GM23338 (cell line): ENCODE measurements at regions not wholly inside any gene's neighbourhood (a gene's known extent, or its start where the extent isn't known, plus 50 kb on each side); places are given as distances from the start of the nearest gene placed in this dataset.

ENCODE experiments used
- ATAC-seq: fragments of 200-7000 bp; cut with Tn5 transposase; 3 replicates; pipeline ENCODE4 v1.9.1; 2020
- DNase-seq: peaks from one replicate; pipeline ENCODE4 v3.0.0-alpha.2; 2015; ENCODE audit warnings: low spot score
- H2AFZ ChIP-seq: fragments of 200-600 bp; sonication (generic); 2 replicates; pipeline ENCODE4 v1.8.0; 2016; ENCODE audit warnings: antibody characterized with exemption, mild to moderate bottlenecking, moderate library complexity
- H3F3A ChIP-seq: fragments of 200-600 bp; sonication (generic); replicated peaks from 2 replicates; pipeline ENCODE4 v1.8.0; 2017; ENCODE audit warnings: antibody characterized with exemption, mixed run types, low read depth
- H3K27ac ChIP-seq: fragments of 200-600 bp; sonication (generic); 2 replicates; pipeline ENCODE4 v1.6.1; 2016; ENCODE audit warnings: low read depth
- H3K27me3 ChIP-seq: fragments of 200-600 bp; sonication (generic); 2 replicates; pipeline ENCODE4 v1.8.0; 2016; ENCODE audit warnings: mild to moderate bottlenecking, mixed run types, moderate library complexity; ENCODE audit not compliant: insufficient read depth
- H3K36me3 ChIP-seq: fragments of 200-600 bp; sonication (generic); 2 replicates; pipeline ENCODE4 v1.8.0; 2016; ENCODE audit warnings: mild to moderate bottlenecking; ENCODE audit not compliant: insufficient read depth
- H3K4me1 ChIP-seq: fragments of 200-600 bp; sonication (generic); 2 replicates; pipeline ENCODE4 v1.8.0; 2016; ENCODE audit warnings: mild to moderate bottlenecking, moderate library complexity; ENCODE audit not compliant: insufficient read depth
- H3K4me2 ChIP-seq: fragments of 200-600 bp; sonication (generic); 2 replicates; pipeline ENCODE4 v1.7.1; 2017; ENCODE audit warnings: mixed run types
- H3K4me3 ChIP-seq: fragments of 200-600 bp; sonication (generic); 2 replicates; pipeline ENCODE4 v1.6.1; 2016; ENCODE audit warnings: mixed run types
- H3K79me2 ChIP-seq: fragments of 200-600 bp; sonication (generic); replicated peaks from 2 replicates; pipeline ENCODE4 v1.8.0; 2017; ENCODE audit warnings: mild to moderate bottlenecking; ENCODE audit not compliant: insufficient read depth
- H3K9me2 ChIP-seq: fragments of 200-600 bp; sonication (generic); 2 replicates; pipeline ENCODE4 v1.8.0; 2017; ENCODE audit not compliant: insufficient read depth
- H4K20me1 ChIP-seq: fragments of 200-600 bp; sonication (generic); replicated peaks from 2 replicates; pipeline ENCODE4 v1.8.0; 2017; ENCODE audit warnings: mild to moderate bottlenecking; ENCODE audit not compliant: insufficient read depth
- H3K27ac Mint-ChIP-seq: 2 replicates; pipeline ENCODE4 v1.8.0; 2020; ENCODE audit warnings: inconsistent platforms, mild to moderate bottlenecking, moderate library complexity, mixed read lengths
- H3K27me3 Mint-ChIP-seq: 3 replicates; pipeline ENCODE4 v1.8.0; 2022; ENCODE audit warnings: low read depth, mild to moderate bottlenecking, moderate library complexity, mixed read lengths, inconsistent platforms; ENCODE audit not compliant: insufficient read depth, poor library complexity
- H3K36me3 Mint-ChIP-seq: 3 replicates; pipeline ENCODE4 v1.8.0; 2021; ENCODE audit warnings: low read depth, mild to moderate bottlenecking, inconsistent platforms, moderate library complexity, mixed read lengths
- H3K4me1 Mint-ChIP-seq: 3 replicates; pipeline ENCODE4 v1.8.0; 2020; ENCODE audit warnings: mild to moderate bottlenecking, inconsistent platforms, mixed read lengths
- H3K4me3 Mint-ChIP-seq: 3 replicates; pipeline ENCODE4 v1.8.0; 2021; ENCODE audit warnings: moderate library complexity, mild to moderate bottlenecking, inconsistent platforms, mixed read lengths
- H3K9me3 Mint-ChIP-seq: 3 replicates; pipeline ENCODE4 v1.8.0; 2020; ENCODE audit warnings: moderate library complexity, mild to moderate bottlenecking, inconsistent platforms, mixed read lengths
- CREB1 ChIP-seq: fragments of 250-450 bp; sonication (Bioruptor Pico); IDR thresholded peaks from 2 replicates; pipeline ENCODE4 v1.5.0; 2020; ENCODE audit warnings: low read depth, mild to moderate bottlenecking, moderate library complexity
- CTCF ChIP-seq, 2 experiments: fragments of 200-600 bp in 1 of 2; sonication (generic) in 1 of 2; conservative IDR thresholded peaks; 2 replicates each; pipeline versions ENCODE4 v1.5.1 to v1.6.1; 2016 to 2017; ENCODE audit warnings: antibody characterized with exemption in 2 of 2, low read depth in 2 of 2, mild to moderate bottlenecking in 2 of 2, moderate library complexity in 1 of 2
- EZH2 ChIP-seq: fragments of 200-600 bp; sonication (generic); IDR thresholded peaks from one replicate; pipeline ENCODE4 v1.8.0; 2017; ENCODE audit warnings: antibody characterized with exemption, mild to moderate bottlenecking, low read depth; ENCODE audit not compliant: unreplicated experiment
- JUNB ChIP-seq: IDR thresholded peaks from one replicate; pipeline ENCODE4 v1.6.1; 2016; ENCODE audit warnings: antibody characterized with exemption; ENCODE audit not compliant: unreplicated experiment
- ZNF114 ChIP-seq: fragments of 250-450 bp; sonication (Bioruptor Pico); IDR thresholded peaks from 2 replicates; pipeline ENCODE4 v1.5.0; 2020; ENCODE audit warnings: mild to moderate bottlenecking, moderate library complexity
- ZNF331 ChIP-seq: fragments of 250-450 bp; sonication (Bioruptor Pico); IDR thresholded peaks from 2 replicates; pipeline ENCODE4 v1.5.0; 2020; ENCODE audit warnings: low read depth, mild to moderate bottlenecking, moderate library complexity
- TF ChIP-seq, protein P1 (sequence below): fragments of 250-450 bp; sonication (Bioruptor Pico); IDR thresholded peaks from 2 replicates; pipeline ENCODE4 v1.5.0; 2020; ENCODE audit warnings: mild to moderate bottlenecking, moderate library complexity

- no peak for DNase-seq
- no peak for TF ChIP-seq CREB1
- H4K20me1 ChIP-seq, result no peaks in the 10 kb centered on the region
- H3K4me3 Mint-ChIP-seq, result no peak overlapping the region
- H3K27me3 ChIP-seq, result no peaks in the 10 kb centered on the region
- H3K36me3 Mint-ChIP-seq, result no peaks in the 10 kb centered on the region; the same call in 2 of the 3 replicates
- no peaks in the 10 kb centered on the region for H3F3A ChIP-seq
- no peaks in the 10 kb centered on the region for H3K27me3 Mint-ChIP-seq
- H3K27ac ChIP-seq, result no peak overlapping the region
- no peak for ATAC-seq
- no peaks in the 10 kb centered on the region for H3K4me1 Mint-ChIP-seq
- H3K79me2 ChIP-seq, result no peaks in the 10 kb centered on the region
- H3K9me2 ChIP-seq, result peaks cover 7% of the 10 kb centered on the region
- H3K9me3 Mint-ChIP-seq, result peaks cover 14% of the 10 kb centered on the region; the same call in 2 of the 3 replicates
- no peak overlapping the region for H3K4me3 ChIP-seq
- H3K36me3 ChIP-seq, result no peaks in the 10 kb centered on the region
- H3K4me1 ChIP-seq, result no peaks in the 10 kb centered on the region
- no peak overlapping the region for H2AFZ ChIP-seq
- no peak overlapping the region for H3K27ac Mint-ChIP-seq
- H3K4me2 ChIP-seq, result no peak overlapping the region
Observed at GRCh38 chr6:164294047-164294784, 879.7 kb downstream of the QKI start.

- Mint-ChIP-seq H3K36me3 (no peaks in the 10 kb centered on the region; the same call in 2 of the 3 replicates), H3K4me1 (no peaks in the 10 kb centered on the region), H3K4me3 (no peak overlapping the region), H3K27me3 (no peaks in the 10 kb centered on the region), H3K27ac (no peak overlapping the region), H3K9me3 (peaks cover 14% of the 10 kb centered on the region; the same call in 2 of the 3 replicates)
- H3K36me3 ChIP-seq, result no peaks in the 10 kb centered on the region
- DNase-seq (no peak), ATAC-seq (no peak)
- H3K27ac ChIP-seq, result no peak overlapping the region
- no peak overlapping the region for H3K4me2 ChIP-seq
- no peak overlapping the region for H2AFZ ChIP-seq
- peaks cover 7% of the 10 kb centered on the region; the same call in 1 of the 2 replicates for H3K9me2 ChIP-seq
- no peaks in the 10 kb centered on the region for H3K4me1 ChIP-seq
- H3K27me3 ChIP-seq, result no peaks in the 10 kb centered on the region
- no peaks in the 10 kb centered on the region for H4K20me1 ChIP-seq
- no peaks in the 10 kb centered on the region for H3K79me2 ChIP-seq
- TF ChIP-seq CTCF (conservative IDR thresholded peaks at IDR 0.05; ENCODE audit: low read depth in 2 of 2) (no peak), ZNF331 (CRISPR knock-in tag) (peak; percentile 96), EZH2 (no peak), JUNB (no peak), ZNF114 (no peak)
- TF ChIP-seq, protein P1, sequence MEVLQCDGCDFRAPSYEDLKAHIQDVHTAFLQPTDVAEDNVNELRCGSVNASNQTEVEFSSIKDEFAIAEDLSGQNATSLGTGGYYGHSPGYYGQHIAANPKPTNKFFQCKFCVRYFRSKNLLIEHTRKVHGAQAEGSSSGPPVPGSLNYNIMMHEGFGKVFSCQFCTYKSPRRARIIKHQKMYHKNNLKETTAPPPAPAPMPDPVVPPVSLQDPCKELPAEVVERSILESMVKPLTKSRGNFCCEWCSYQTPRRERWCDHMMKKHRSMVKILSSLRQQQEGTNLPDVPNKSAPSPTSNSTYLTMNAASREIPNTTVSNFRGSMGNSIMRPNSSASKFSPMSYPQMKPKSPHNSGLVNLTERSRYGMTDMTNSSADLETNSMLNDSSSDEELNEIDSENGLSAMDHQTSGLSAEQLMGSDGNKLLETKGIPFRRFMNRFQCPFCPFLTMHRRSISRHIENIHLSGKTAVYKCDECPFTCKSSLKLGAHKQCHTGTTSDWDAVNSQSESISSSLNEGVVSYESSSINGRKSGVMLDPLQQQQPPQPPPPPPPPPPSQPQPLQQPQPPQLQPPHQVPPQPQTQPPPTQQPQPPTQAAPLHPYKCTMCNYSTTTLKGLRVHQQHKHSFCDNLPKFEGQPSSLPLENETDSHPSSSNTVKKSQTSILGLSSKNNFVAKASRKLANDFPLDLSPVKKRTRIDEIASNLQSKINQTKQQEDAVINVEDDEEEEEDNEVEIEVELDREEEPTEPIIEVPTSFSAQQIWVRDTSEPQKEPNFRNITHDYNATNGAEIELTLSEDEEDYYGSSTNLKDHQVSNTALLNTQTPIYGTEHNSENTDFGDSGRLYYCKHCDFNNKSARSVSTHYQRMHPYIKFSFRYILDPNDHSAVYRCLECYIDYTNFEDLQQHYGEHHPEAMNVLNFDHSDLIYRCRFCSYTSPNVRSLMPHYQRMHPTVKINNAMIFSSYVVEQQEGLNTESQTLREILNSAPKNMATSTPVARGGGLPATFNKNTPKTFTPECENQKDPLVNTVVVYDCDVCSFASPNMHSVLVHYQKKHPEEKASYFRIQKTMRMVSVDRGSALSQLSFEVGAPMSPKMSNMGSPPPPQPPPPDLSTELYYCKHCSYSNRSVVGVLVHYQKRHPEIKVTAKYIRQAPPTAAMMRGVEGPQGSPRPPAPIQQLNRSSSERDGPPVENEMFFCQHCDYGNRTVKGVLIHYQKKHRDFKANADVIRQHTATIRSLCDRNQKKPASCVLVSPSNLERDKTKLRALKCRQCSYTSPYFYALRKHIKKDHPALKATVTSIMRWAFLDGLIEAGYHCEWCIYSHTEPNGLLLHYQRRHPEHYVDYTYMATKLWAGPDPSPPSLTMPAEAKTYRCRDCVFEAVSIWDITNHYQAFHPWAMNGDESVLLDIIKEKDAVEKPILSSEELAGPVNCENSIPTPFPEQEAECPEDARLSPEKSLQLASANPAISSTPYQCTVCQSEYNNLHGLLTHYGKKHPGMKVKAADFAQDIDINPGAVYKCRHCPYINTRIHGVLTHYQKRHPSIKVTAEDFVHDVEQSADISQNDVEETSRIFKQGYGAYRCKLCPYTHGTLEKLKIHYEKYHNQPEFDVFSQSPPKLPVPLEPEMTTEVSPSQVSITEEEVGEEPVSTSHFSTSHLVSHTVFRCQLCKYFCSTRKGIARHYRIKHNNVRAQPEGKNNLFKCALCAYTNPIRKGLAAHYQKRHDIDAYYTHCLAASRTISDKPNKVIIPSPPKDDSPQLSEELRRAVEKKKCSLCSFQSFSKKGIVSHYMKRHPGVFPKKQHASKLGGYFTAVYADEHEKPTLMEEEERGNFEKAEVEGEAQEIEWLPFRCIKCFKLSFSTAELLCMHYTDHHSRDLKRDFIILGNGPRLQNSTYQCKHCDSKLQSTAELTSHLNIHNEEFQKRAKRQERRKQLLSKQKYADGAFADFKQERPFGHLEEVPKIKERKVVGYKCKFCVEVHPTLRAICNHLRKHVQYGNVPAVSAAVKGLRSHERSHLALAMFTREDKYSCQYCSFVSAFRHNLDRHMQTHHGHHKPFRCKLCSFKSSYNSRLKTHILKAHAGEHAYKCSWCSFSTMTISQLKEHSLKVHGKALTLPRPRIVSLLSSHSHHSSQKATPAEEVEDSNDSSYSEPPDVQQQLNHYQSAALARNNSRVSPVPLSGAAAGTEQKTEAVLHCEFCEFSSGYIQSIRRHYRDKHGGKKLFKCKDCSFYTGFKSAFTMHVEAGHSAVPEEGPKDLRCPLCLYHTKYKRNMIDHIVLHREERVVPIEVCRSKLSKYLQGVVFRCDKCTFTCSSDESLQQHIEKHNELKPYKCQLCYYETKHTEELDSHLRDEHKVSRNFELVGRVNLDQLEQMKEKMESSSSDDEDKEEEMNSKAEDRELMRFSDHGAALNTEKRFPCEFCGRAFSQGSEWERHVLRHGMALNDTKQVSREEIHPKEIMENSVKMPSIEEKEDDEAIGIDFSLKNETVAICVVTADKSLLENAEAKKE, result no peak
- H3F3A ChIP-seq, result no peaks in the 10 kb centered on the region
- H3K4me3 ChIP-seq, result no peak overlapping the region
Observed at GRCh38 chr6:164291224-164291623, 876.7 kb downstream of the QKI start.
